ENCODE measurements at regions not wholly inside any gene's neighbourhood (a gene's known extent, or its start where the extent isn't known, plus 50 kb on each side); places are given as distances from the start of the nearest gene placed in this dataset.

DNA sequence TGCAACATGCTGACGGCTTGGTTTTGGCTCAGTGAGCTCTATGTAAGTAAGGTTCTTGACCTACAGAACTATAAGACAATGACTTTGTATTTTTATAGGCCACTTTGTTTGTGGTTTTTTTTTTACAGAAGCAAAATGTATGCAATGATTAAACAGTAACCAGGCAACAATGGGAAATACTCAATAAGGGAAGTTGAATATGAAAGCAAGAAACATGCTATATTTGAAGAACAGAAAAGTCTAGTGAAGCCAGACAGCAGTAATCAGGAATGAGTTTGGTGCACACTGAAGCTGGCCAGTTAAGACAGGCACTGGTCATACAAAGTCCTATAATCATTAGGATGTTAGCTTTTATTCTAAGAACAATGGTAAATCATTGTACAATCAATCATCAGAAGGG lies 1926.8 kb downstream of the NCAM2 start:
- DNase-seq: no peak

DNA sequence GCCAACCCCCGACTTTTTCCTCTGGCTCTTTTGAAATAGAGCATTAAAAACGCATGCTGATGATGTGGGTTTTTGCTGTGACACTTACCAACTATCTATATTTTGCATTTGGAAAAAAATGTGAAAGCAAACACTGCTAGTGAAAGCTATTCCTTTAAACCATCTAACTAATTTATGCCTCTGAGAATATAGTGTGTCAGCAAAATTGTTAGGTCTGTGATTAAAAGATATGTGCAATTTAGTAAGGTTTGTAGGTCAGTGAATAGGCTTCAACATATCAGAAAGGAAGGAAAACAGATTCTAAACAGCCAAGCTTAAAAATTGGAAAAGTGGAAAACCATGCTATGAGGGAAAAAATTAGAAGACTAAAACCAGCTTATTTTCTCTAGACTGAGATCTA lies 1929.3 kb downstream of the NCAM2 start:
- no peak for DNase-seq

DNA sequence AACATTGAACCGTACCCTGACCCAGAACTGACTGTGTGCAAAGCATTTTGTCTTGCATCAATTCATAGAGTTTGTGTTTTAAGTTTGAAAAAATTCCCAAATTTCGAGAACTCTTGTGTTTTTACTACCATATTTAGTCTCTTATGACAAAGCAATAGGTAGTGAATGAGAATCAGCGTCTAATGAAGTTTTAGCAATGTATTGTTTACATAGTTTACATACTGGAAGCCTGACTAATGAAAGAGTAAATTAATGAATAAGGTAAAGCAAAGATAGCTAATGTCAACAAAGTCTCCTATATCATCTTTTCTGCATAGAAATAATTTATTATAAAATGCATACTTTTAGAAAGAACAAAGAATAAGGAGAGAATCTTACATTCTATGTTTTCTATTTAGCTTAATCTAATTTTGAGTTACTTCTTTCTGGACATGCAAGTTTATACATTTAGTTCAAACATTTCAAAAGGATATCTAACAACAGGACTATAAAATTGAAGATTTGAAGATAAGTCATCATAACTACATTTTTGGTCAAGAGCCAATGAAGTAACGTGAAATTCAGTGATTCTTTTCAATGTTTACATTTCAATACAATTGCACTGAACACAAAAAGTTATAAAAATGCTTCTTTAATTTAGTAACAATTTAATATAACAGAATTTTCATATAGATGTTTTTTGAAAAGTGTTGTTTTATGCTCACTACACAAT lies 1943.7 kb downstream of the NCAM2 start:
- no peak for DNase-seq

DNA sequence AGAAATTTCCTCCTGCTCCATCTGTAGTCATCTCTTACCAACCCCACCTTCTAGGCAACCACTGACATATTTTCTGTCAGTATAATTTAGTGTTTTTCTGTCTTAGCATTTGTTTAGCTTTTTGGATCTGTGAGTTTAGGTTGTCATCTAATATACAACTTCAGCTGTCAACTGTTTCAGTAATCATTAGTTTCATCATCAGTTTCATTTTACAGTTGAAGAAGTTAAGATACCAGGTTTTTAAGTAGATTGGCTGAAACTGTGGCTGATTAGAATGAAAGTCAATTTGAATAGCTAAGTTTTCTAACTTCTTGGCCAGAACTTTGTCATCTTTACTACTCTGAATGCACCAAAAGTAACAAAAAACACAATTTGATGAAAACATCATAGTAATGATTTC lies 1957.3 kb downstream of the NCAM2 start:
- DNase-seq: no peak

DNA sequence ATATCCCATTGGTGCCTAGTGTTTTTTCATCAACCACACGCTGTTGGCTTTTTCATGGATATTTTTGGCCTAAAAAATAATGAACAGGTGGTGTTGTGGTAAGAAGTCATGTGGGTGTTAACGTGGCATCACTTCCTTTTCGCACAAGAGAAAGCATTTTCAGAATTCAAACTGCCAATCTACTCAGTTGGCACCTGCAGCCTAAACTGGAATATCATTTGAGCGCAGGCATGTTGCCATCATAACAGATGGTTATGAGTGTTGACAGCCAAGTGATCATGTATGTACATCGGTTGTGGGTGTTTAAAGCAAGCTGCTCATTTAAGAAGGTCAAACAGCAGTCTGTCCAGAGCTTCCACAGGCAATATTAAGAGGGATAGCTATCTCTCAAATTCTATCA lies 1963.0 kb downstream of the NCAM2 start:
- DNase-seq: peak; percentile 14

DNA sequence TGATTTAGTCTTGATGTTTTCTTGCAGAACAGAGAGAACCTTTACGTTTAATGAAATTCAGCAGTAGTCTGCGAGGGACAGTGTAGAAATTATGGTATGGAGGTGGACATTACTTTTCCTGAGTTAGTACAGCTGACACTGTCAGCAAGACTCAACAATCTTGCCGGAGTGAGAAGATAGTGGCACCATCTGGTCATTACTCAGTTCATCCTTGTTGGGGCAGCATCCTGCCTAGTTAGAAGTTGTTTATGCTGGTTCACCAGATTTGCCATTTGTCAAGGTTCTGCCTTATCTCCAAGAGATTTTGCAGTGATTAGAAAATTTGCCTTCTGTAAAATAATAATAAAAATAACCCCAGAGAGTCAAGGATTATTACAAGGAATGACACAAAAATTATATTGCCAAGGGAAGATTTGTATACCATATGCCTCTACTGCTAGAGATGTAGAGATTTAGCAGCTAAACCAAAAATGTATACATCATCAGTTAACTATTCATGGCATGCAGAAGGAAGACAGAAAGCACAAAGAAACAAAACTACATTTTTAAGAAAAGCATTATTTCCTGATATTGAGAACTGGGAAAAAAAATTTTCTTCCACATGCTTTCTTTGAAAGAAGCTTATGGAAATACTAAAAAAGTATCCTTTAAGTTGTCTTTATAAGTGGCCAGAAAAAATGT lies 1967.4 kb downstream of the NCAM2 start:
- no peak for DNase-seq

DNA sequence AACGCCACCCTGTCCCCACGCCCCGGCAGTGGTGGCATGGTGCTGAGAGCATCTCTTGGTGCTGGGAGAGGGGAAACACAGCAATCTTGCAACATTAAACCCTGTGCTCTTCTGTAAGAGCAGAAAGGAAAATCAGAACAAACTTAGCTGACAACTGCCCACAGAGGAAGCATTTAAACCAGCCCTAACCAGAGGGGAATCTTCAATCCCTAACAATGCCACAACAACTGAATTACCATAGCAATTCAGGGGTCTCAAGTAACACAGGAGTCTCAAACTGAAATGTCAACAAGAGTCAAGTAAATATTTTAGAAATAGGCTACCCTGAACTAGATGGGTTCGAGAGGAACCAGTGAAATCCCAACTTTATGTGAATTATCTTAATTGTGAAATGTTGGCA lies 1983.6 kb downstream of the NCAM2 start:
- DNase-seq: no peak

DNA sequence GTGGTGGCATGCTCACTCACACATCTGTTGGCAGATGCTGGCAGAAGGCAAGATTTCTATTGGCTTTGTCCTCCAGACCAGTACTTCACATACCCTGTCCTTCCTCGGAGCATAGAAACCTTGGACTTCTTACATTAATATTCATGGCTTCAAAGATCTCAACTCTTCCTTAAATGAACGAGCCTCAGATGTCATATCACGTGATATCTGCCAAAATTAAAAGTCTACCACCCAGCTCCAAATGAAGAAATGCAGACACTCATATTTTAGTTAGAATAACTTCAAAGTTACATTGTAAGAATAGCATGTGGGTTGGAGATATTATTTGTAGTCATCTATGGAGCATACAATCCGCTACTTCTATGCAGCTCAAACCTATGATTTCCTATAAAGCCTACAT lies 1994.9 kb downstream of the NCAM2 start:
- DNase-seq: no peak

DNA sequence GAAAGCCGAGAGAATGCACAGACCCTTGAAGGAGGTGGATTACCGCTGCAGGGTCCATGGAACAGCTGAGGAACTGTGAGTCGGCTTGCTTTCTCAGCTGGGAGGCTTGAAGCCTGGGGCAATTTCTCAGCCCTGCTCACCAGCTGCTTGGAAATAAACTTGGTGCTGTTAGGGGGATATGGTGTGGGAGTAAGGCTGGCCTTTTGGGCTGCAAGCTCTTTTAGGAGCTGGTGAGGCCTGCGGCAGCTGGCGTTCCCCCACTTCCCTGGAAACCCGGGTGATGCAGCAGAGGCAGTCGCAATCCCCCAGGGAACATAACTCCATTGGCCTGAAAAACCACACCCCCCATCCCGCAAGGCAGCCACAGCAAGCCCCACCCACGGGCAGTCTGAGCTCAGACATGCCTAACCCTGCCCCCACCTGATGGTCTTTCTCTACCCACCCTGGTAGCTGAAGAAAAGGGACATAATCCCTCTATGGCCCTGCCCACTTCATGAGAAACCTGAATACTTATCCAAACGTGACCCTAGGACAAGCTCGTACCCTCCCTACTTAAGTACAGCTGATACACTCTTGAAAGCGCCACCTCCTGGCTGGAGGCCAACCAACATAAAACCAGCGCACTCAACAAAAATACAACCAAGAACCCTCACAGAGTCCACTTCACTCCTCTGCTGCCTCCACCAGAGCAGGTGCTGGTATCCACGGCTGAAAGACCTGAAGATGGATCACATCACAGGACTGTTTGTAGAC lies 1995.8 kb downstream of the NCAM2 start:
- no peak for DNase-seq

DNA sequence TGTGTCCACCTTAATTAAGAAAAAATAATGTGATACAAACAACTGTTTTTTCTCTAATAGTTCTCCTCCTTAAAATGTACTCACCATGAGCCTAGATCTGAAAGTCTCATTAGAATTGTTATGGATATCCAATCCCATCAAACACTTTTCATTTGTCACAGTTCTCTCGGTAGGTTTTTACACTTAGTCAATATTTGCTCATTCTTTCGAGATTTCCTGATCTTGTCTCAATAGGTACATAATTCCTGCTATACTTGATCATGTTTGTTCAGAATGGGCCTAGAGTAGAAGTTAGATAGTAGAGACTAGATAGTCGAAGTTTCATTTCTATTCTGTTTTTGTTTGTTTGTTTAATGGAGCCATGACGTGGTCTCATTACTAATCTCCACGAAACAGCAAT lies 2005.7 kb downstream of the NCAM2 start:
- DNase-seq: no peak

DNA sequence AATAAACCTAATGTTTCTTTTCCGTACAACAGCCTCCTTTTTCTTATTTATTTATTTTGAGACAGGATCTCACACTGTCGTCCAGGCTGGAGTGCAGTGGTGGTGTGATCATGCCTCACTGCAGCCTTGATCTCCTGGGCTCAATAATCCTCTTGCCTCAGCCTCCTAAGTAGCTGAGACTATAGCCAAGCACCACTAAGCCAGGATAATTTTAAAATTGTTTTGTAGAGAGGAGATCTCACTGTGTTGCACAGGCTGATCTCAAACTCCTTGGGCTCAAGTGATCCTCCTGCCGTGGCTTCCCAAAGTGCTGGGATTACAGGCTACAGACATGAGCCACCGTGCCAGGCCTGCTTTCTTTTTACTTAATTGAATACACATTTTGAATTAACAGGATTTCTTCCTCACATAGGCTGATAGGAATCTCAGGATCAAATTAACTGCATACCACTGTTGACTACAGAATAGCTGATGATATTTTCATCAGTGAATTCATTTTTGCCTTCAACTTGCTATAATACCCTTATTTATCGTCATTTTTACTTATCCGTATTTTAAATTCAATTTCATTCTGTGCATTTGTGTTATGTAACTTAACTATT lies 2010.5 kb downstream of the NCAM2 start:
- DNase-seq: no peak

DNA sequence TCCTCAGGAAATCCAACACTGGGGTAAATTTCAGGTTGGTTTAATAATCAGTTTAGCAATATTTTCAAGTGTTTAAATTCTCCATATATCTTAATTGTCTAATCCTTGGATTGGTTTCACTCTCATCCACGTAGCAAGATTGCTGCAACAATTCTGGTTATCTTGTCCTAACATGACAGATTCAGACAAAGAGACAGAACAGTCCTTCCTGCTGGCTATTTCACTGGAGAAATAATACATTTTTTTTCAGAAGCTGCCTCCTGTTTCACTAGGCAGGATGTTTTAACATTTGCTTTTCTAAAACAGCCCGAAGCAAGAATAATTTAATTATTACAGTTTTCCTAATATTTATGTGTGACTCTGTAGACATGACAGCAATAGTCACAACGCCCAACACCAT lies 2011.2 kb downstream of the NCAM2 start:
- DNase-seq: no peak

DNA sequence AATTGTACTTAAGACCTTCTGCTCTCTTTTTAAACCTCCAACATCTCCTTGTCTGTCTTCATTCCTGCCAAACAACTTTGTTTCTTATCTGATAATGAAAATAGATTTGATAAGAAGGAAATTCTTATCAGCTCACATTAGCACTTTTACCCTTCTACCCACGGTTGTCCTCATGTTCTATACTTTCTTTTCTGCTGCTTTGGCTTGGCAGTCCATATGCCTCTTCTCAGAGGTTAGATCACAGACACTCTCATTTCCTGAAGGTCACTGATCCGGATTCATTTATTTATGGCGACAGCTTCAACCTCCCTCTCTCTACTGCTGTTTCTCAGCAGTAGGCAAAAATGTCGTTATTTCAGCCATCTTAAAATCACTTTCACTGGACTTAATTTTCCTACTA lies 2015.8 kb downstream of the NCAM2 start:
- no peak for DNase-seq

DNA sequence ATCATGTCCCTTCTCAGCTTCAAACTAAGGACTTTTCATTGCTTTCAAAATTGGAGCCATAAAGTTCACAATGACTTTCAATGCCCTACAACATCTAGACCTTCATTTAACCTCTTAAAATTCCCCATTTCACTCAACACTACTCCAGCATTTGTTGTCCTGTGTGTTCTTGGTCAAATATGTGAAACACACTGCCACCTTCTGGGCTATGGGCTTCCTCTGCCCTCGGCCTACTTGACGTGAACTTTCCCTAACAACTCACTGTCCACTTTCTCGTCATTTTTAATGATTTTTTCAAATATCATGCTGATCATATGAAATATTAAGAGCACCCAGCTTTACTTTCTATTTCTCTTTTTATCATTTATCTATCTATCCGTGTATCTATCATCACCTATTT lies 2018.4 kb downstream of the NCAM2 start:
- no peak for DNase-seq

DNA sequence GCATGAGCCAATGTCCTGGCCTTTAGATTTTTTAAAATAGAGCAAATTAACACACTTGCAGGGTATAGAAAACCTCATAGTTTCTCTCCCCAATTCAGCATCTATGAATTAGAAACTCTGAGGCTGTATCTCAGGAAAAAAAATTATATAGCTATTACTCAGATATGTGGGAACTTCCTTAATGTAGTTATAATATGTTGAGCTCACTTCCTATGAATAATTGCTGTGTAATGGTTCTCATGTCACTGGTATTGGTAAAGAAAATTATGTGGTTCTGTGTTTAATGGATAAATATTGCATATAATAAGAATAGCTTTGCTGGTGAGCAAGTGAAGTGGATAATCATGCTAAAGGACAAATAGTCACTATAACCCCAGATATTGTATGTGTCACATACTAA lies 2019.8 kb downstream of the NCAM2 start:
- DNase-seq: no peak

DNA sequence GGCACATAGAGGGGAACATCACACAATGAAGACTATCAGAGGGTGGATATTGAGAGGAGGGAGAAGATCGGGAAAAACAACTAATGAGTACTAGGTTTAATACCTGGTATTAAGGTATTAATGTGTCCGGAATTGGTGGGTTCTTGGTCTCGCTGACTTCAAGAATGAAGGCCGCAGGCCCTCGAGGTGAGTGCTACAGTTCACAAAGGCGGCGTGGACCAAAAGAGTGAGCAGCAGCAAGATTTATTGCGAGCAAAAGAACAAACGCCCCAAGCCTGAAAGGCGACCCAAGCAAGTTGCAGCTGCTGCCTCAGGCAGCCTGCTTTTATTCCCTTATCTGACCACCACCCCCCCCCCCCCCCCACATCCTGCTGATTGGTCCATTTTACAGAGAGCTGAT lies 2022.8 kb downstream of the NCAM2 start:
- no peak for DNase-seq

DNA sequence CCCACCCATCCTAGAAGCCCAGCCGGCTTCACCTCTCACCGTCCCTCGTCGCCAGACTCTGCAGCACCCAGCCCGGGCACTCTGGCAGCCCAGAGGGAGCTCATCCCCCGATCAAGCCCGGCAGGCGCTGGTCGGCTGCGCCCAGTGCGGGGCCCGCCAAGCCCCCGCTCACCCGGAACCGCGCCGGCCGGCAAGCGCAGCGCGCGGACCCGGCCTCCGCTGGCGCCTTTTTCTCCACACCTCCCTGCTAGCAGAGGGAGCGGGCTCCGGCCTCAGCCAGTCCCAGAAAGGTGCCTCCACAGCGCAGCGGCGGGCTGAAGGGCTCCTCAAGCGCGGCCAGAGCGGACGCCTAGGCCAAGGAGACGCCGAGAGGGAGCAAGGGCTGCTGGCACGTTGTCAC lies 2023.3 kb downstream of the NCAM2 start:
- no peak for DNase-seq

DNA sequence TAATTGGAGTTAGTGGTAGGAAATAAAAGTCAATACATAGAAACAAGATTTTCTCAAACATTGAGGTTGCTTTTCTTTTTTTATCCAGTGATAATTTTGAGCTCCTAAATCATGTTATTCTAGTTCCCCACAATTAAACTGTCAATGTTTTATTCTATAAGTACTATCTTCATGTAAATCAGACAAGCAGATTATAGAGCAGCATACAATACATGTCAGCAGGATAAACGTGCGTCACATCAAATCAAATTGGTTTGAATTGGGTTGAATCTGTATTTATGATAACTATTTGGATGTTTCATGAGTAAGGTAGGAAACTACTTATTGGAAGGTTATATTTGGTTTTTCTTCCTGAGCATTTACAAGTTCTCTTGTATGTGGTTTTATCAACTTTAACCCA lies 2028.7 kb downstream of the NCAM2 start:
- no peak for DNase-seq

DNA sequence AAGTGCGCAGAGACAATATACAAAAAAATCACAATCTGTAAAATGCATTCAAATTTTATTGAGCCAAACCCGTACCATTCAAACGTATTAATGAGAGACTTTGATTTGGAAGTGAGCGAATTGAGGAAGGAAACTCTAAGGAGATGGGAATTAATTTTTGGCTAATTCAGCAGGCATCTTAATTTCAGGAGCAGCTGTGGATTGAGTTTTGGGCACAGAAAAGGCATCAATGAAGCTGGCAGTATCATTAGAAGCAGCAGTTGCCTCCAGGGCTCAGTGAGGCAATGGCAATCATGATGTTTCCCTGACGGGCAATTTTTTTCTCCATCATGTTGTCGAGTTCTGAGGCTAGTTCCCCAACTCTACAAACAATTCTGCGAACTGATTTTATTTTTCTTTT lies 2041.6 kb downstream of the NCAM2 start:
- DNase-seq: no peak

DNA sequence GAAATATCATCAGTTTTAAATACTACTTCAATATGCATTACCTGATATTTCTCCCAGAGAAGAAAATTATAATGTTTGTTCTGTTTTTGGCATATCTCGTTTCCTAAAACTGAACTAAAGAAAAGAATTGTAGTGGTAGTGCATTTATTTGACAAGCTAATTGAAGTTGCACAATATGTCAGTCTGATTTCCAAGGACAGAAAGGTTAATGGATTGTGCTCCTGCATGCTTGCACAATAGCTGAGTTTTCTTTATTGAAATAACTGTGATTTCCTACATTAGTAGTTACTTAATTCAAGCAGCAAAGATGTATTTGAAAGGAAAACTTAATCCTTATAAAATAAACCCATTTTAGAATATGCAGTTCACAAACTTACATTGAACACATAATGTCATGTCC lies 2047.7 kb downstream of the NCAM2 start:
- no peak for DNase-seq

DNA sequence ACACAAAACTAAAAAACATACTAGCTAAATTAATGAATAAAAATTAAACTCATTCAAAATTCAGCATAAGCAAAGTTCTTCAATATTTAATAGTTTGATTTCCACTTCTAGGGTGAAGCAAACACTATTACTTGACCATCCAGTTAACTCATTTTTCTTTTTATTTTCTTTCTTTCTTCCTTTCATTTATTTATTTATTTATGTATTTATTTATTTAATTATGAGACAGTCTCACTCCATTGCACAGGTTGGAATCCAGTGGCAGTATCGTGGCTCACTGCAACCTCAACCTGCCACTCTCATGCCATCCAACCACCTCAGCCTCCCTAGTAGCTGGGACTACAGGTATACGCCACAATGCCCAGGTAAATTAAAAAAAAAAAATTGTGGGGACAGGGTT lies 2069.5 kb downstream of the NCAM2 start:
- DNase-seq: no peak

DNA sequence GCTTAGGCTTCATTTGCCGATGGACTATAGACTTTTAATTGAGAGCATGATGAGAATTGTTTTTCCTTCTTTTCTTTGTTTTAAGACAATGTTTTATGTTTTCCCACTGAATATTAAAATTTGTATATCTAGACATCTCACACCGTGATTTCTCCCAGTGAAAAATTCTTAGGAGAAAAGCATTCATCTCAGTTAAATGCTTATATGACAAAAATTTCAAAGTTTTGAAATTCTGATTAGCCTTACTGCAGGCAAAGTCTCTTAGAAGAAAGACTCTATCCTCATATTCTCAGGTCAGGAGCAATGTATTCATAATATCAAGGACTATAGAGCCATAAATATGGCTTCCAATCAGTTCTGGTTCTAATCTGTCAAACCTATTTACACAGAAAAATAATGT lies 2085.0 kb downstream of the NCAM2 start:
- no peak for DNase-seq

DNA sequence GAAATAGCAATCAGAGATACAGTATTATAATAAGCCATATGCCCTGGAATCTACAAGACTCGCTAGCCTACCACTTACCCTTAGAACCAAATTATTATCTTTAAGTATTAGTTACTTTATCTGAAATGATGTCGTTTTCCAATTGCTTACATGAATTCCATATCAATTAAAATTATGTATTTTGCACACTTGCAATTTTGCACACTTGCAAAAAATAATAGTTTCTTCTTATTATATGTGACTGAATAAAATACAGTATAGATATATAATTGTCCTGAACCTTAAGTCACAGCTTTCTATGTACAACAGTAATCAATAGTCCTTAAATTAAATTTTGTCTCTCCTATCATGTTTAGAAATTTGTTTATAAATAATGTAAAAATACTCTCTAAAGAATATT lies 2095.1 kb downstream of the NCAM2 start:
- DNase-seq: no peak

DNA sequence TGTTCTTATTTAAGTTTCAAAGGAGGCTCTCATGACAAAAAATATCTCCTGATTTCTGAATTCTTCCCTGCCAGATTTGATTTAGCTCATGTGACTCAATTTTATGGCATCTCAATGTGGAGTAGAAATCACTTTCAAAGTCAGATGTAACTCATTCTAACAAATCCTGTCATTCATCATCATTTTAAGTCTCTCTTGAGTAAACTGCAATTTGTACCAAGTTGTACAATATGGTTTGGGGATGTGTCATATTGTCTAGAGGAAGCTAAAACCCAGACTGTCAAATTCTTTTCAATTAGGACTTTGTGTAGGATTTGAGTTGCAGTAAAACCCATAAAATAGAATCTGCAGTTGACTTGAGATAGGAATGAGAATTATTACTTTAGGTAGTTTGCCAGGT lies 2101.0 kb downstream of the NCAM2 start:
- DNase-seq: no peak
